Activated gamma-delta T cell treated with anti-CD3 and anti-CD28 coated beads, Interleukin-2, amount 50 U/mL, for 16 hours (primary cell): ENCODE measurements at regions not wholly inside any gene's neighbourhood (a gene's known extent, or its start where the extent isn't known, plus 50 kb on each side); places are given as distances from the start of the nearest gene placed in this dataset.
A peak's percentile ranks its signal among the peaks of the same experiment; 100 is the strongest.

ENCODE experiments used
- DNase-seq: peaks from one replicate; pipeline ENCODE4 v3.0.0-alpha.2; 2020; ENCODE audit warnings: low read depth

DNA sequence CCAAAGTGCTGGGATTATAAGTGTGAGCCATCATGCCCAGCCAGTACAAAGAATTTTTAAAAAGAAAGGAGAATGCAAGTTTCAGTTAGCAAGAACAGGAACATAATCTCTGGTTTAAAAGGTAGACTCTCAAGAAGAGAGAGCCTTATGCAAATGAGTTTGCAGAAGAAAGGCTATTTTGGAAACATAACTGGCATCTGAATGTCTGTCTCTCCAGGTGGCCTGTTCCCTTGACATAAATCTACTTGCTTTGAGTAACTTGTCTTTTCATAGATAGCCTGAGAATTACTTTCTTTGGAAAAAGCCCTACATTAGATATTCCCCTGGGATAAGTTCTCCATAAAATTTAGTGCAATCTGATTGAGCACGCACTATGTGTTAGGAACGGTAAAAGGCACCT is 109.6 kb downstream of the ICOS start:
- DNase-seq = no peak

- no peak for DNase-seq
Measured at GRCh38 chr2:204049635-204050034, 113.1 kb downstream of the ICOS start.

DNA sequence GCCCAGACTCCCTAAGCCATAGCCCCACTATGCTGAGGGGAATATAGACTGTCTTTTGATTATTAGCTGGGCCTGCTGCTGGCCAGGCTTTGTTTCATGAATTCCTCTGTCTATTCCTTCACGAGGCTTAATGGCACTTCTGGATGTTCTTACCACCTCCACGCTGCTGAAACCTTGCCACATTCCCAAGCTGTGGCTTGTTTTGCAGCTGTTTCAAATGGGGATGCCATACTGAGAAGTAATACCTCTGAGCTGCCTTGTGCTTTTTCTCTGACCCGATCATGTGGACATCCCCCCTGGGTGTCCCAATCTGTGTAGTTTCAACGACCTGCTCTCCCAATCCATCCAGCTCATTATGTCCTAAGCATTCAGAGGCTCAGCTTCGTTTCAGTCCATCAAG is 114.1 kb downstream of the ICOS start:
- DNase-seq = no peak

GRCh38 chr2:204051476-204051875 is 114.9 kb downstream of the ICOS start:
- no peak for DNase-seq

GRCh38 chr2:204051984-204052556 is 115.5 kb downstream of the ICOS start:
- no peak for DNase-seq

DNA sequence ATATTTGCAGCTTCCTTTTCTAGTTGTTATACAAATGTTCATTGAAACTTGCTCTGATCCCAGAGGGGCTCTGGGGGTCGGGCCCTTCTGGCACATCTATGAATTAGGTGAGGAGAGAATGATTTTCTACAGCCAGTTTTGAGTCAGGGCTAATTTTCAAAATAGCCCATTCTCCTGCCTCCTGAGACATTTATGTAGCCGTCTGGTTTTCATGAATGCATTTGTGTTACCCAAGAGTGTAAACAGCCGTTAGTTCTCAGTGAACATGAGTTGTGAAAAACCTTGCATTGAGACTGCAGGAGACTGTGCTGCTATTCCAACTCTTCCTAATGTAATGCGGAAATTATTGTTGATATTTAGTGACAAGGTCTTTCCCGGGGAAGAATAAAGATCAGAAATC is 122.5 kb downstream of the ICOS start:
- no peak for DNase-seq

DNA sequence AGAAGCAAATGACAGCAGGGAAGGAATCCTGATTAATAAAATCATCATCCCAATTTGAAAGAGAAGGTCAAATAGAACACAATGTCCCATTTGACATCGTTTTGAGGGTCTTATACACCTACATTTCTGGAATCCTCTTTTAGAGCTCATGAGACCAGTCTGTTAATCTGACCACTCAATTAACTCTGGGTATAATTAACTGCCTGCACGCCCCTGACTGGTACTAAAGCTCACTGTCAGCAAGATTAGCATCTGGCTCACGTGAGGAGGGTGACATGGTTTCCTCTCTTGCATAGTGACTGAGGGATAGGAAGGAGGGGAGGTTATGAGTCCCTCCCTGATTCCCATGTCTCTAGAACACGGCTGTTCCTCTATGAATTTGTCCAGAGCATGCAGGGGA is 124.3 kb downstream of the ICOS start:
- no peak for DNase-seq

DNA sequence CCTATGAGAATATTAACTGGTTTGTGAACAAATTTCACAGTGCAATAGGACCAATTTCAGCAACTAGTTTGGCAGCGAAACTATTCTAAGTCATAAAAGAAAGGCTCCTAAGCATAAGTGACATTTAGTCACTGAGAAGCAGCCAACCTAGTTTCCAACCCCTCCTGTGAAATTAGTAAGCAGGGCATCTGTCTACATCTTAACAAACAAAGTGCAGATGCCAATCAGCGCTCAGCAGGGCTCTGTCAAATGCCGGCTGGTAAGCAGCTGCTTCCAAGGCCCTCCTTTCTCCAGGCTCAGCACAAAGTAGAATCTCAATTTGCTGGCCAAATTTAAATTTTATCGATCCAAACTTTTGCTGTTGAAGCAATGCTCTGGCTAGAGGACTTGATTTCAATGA is 124.7 kb downstream of the ICOS start:
- no peak for DNase-seq

DNA sequence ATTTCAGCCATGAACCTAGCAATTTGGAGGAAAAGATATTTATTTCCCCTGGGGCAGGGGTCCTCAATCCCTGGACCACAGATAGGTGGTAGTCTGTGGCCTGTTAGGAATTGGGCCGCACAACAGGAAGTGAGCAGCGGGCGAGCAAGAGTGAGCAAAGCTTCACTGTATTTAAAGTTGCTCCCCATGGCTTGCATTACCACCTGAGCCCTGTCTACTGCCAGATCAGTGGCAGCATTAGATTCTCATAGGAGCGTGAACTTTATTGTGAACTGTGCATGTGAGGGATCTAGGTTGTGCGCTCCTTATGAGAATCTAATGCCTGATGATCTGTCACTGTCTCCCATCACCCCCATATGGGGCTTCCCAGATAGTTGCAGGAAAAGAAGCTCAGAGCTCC is 127.6 kb downstream of the ICOS start:
- no peak for DNase-seq

DNA sequence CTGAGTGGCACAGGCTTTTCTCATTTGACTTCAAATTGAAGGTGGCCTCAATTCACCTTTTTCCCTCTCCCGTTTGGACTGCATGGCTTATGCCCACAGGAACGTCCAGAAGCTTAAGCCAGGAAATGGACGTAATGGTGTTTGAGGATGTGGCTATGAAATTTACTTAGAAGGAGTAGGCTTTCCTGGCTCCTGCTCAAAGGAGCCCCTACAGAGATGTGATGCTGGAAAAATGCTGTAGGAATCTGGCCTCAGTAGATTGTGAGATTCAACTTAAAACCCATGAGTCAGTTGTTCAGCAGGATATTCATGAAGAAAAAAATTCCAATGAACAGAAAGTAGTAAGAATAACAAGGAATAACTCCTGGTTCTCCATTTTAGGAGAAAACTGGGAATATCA is 129.0 kb downstream of the ICOS start:
- no peak for DNase-seq

GRCh38 chr2:204066051-204066450 is 129.5 kb downstream of the ICOS start:
- DNase-seq = no peak

DNA sequence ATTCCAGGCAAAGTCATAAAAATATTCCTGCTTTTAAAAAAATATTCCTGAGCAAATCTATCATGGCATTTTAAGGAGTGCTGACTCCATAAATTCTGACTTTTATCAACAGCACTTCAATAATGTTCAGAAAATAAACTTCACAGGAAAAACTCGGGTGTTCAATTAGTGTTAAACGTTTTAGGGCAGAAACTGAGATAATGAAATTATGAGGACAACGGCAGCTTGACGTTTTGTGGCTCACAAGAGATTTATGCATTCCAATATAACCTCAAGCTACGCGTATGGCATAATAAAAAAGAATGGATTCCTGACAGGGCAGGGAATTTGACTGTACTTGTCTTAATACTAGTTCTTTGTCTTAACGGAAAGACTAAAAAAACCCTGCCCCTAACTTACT is 133.2 kb downstream of the ICOS start:
- no peak for DNase-seq

DNA sequence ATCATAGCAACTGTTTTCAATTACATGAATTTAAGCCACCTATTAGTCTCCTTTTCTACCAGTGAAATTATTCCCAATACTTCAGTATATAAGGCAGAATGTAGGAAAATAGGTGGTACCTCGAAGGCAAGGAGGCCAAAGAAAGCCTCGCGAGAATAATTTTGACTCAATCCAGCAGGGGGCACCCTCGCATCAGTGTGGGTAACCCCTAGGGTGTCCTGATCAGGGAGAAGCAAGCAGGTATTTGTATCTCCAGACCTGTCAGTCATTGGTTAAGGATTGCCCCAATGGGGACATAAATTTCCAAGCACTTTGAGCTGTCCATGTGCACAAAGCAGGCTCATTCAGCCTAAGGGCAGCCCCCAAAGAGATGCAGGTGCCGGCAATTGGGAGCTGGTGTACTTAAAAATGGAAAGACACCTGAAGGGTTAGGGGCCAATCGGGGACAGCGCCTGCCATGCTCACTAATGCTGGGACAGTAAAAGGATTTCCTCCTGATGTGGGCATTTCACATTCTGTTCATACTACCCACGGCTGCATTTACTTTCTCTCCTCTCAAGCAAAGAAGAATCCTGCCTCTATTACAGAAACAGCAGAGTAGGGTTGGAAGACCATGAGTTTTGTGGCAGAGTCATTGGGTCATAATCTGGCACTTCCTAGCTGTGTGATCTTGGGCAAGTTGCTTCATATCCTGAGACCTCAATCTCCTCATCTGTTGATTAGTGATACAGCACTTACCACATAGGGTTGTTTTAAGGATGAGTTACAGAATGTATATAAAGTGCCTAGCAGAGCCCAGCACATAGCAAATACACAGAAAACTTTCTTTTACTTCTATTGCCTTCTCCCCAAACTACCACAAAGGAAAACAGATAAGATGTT is 136.1 kb downstream of the ICOS start:
- peak; percentile 30 for DNase-seq

DNA sequence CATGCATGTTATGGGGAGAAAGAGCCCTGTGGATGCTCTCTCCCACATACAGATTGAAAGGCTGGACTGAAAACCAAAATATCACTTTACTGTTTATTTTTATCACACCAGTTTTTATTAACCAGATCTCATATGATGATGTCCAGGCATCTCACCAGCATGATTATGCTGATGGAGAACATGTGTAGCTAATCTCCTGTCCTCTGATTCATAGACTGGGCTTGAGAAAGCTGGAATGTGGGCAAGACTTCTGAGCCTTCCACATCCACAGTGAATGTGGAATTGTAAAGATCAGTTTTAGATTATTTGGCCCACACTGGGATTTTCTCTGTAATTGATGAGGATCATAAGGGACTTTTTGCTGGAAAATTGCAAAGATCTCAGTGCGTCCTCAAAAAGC is 137.9 kb downstream of the ICOS start:
- DNase-seq = no peak

DNA sequence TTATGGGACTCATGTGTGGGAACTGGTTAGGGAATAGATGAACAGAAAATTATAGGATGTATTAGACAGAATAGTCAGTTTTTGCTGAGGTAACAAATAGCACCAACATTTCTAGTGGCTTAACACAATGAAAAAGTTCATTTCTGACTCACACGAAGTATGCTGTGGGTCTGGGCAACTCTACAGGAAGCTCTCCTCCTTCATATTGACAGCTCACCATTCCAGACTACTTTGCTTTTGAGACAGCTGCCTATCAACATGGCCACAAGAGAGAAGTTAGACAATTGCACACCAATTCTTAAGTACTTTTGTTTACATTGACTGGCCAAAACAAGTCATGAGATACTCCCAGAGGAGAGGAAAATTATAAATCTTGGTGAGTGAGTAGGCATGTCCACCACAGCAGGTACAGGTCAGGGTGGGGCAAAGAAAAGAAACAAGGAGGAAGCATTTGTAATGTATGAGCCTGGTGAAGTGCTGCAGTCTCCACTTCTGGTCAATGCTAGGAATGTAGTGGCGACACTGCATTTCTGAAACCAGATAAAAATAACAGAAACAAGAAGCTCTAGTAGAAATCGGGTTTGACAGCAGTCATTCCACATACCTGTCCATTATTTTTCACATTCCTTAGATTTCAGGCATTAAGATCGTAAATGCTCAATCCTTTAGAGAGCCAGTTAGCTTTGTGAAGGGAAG is 141.6 kb downstream of the ICOS start:
- no peak for DNase-seq

GRCh38 chr2:204081487-204082425 is 145.2 kb downstream of the ICOS start:
- no peak for DNase-seq

GRCh38 chr2:204086167-204086566 is 149.6 kb downstream of the ICOS start:
- no peak for DNase-seq

DNA sequence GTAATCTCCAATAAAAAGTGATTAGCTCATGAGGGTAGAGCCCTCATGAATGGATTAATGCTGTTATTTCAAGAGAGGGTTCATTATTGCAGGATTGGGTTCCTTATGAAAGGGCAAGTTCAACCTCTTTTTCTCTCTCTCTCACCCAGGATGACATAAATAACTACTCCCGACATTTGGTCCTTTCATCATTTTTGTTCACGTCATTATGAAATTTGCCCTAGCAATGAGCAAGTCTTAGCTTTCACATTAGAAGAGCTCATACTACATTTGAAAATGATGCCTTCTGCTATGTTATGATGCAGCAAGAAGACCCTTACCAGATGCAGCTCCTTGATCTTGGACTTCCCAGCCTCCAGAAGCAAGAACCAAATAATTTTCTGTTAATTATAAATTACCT is 152.5 kb downstream of the ICOS start:
- no peak for DNase-seq

GRCh38 chr2:204089574-204089973 is 153.0 kb downstream of the ICOS start:
- DNase-seq = no peak

DNA sequence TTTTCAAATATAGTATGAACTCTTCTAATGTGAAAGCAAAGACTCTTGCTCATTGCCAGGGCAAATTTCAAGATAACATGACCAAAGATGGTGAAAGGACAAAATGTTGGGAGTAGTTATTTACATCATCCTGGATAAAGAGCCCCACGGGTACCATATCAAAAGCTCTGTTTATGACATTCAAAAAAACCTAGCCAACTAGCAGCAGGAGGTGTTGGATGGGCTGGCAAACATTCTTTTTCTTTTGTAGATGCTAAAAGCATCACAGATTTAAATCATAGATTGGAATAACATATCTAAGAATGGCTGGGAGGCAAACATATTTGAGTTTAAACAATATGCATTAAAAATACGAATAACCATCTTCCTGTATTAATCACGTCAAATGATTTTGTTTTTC is 153.5 kb downstream of the ICOS start:
- DNase-seq = no peak

DNA sequence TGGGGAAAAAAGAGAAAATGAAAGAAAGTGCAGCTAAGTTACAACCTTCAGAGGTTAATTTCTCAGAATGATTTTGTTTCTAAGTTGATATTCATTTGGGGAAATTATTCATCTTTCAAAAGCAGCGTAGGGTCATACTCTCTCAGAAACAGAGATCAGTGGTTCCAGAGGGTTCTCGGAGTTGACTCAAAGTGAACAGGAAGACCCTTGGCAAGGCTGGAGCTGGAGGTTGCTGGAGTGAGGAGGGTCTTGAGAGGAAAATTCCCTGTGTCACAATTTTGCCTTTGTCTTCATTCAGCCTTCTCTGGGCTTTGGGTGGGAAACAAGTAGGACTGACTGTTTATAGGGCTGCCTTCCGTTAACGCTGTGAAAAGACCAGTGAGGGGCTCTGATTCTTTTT is 168.2 kb downstream of the ICOS start:
- DNase-seq = no peak

- DNase-seq = peak; percentile 5
Measured at GRCh38 chr2:204108330-204108751, 171.8 kb downstream of the ICOS start.
